Gastrocnemius medialis (tissue), 4 donors: ENCODE measurements at regions not wholly inside any gene's neighbourhood (a gene's known extent, or its start where the extent isn't known, plus 50 kb on each side); places are given as distances from the start of the nearest gene placed in this dataset.

ENCODE experiments used
- CTCF ChIP-seq, 5 experiments: fragments of 450-650 bp in 3 of 5; fragments of 200-600 bp in 2 of 5; sonication (generic) in 2 of 5; IDR thresholded peaks in 4 of 5; conservative IDR thresholded peaks in 1 of 5; 1 replicate in 4 of 5; 2 replicates in 1 of 5; pipeline ENCODE4 v1.5.1; 2016 to 2019; ENCODE audit warnings: antibody characterized with exemption in 5 of 5, mild to moderate bottlenecking in 3 of 5, moderate library complexity in 3 of 5
- POLR2A ChIP-seq, 2 donors: fragments of 450-650 bp; IDR thresholded peaks; one replicate each; pipeline ENCODE4 v1.6.1; 2017; ENCODE audit warnings: antibody characterized with exemption in 2 of 2, mild to moderate bottlenecking in 2 of 2, moderate library complexity in 2 of 2

GRCh38 chr2:144944546-144945220 is 424.8 kb upstream of the ZEB2 start:
- no peak for TF ChIP-seq POLR2A (IDR thresholded peaks at IDR 0.05)
- TF ChIP-seq CTCF (IDR thresholded peaks at IDR 0.05 in 4 of 5, conservative IDR thresholded peaks at IDR 0.05 in 1 of 5) = no peak
